IMR-90 (cell line): ENCODE measurements at regions not wholly inside any gene's neighbourhood (a gene's known extent, or its start where the extent isn't known, plus 50 kb on each side); places are given as distances from the start of the nearest gene placed in this dataset.

Experiments used
- ATAC-seq: fragments of 200-7000 bp; cut with Tn5 transposase; 2 replicates; pipeline ENCODE4 v1.9.1; 2020; ENCODE audit warnings: low read depth, mild to moderate bottlenecking, moderate library complexity
- BruUV-seq: library from RNA; stranded (reverse); fragments of 400-500 nt; replicated peaks from 2 replicates; lab custom pipeline; 2021; lab: Mats Ljungman, UMichigan
- CTCF ChIA-PET: fragments of 300-600 bp; formaldehyde crosslinking; extraction: SDS; loops from one replicate; lab custom pipeline; 2021; ENCODE audit warnings: antibody characterized with exemption; lab: Yijun Ruan, JAX
- POLR2A ChIA-PET: fragments of 300-600 bp; sonication (Branson Sonifier 250); formaldehyde crosslinking; loops from one replicate; lab custom pipeline; 2022; ENCODE audit warnings: antibody characterized with exemption; ENCODE audit not compliant: unreplicated experiment; lab: Charles Lee
- DNase-seq: peaks from one replicate; pipeline ENCODE4 v3.0.0; 2013
- H2AFZ ChIP-seq: replicated peaks from 2 replicates; pipeline ENCODE3; 2013; ENCODE audit warnings: low read length, mild to moderate bottlenecking; ENCODE audit not compliant: poor library complexity
- H2AK5ac ChIP-seq: 2 replicates; pipeline ENCODE4 v1.6.1; 2013; ENCODE audit warnings: low read depth, low read length, inconsistent platforms
- H2AK9ac ChIP-seq: replicated peaks from 2 replicates; pipeline ENCODE3; 2013; ENCODE audit warnings: mild to moderate bottlenecking, low read depth, low read length, moderate library complexity; ENCODE audit not compliant: poor library complexity
- H2BK120ac ChIP-seq: 2 replicates; pipeline ENCODE4 v1.6.1; 2013; ENCODE audit warnings: low read depth, low read length, inconsistent platforms
- H2BK15ac ChIP-seq: 3 replicates; pipeline ENCODE4 v1.6.1; 2013; ENCODE audit warnings: low read depth, low read length, inconsistent platforms
- H2BK20ac ChIP-seq: 2 replicates; pipeline ENCODE4 v1.6.1; 2013; ENCODE audit warnings: low read depth, mild to moderate bottlenecking, inconsistent platforms, low read length, moderate library complexity
- H2BK5ac ChIP-seq: 2 replicates; pipeline ENCODE4 v1.6.1; 2013; ENCODE audit warnings: mild to moderate bottlenecking, low read depth, low read length, inconsistent platforms; ENCODE audit not compliant: poor library complexity, severe bottlenecking
- H3K14ac ChIP-seq: replicated peaks from 2 replicates; pipeline ENCODE4 v1.6.1; 2013; ENCODE audit warnings: low read depth, low read length, inconsistent platforms
- H3K18ac ChIP-seq: 2 replicates; pipeline ENCODE4 v1.6.1; 2013; ENCODE audit warnings: low read depth, low read length, control low read depth
- H3K23ac ChIP-seq: 2 replicates; pipeline ENCODE4 v1.6.1; 2013; ENCODE audit warnings: low read depth, low read length, inconsistent platforms
- H3K27ac ChIP-seq: 2 replicates; pipeline ENCODE4 v1.5.1; 2013; ENCODE audit warnings: mild to moderate bottlenecking, control low read depth, low read length; ENCODE audit not compliant: insufficient read depth
- H3K27me3 ChIP-seq: 2 replicates; pipeline ENCODE4 v1.6.1; 2013; ENCODE audit warnings: low read length; ENCODE audit not compliant: control insufficient read depth, insufficient read depth
- H3K36me3 ChIP-seq: 2 replicates; pipeline ENCODE4 v1.6.1; 2013; ENCODE audit warnings: low read length, mixed read lengths; ENCODE audit not compliant: control insufficient read depth, insufficient read depth
- H3K4ac ChIP-seq: 2 replicates; pipeline ENCODE4 v1.6.1; 2013; ENCODE audit warnings: low read depth, low read length, inconsistent platforms
- H3K4me1 ChIP-seq: 2 replicates; pipeline ENCODE4 v1.6.1; 2013; ENCODE audit warnings: low read length, mixed read lengths; ENCODE audit not compliant: control insufficient read depth, insufficient read depth
- H3K4me2 ChIP-seq: 2 replicates; pipeline ENCODE4 v1.6.1; 2013; ENCODE audit warnings: low read depth, mild to moderate bottlenecking, control low read depth, low read length, moderate library complexity
- H3K4me3 ChIP-seq: 2 replicates; pipeline ENCODE4 v1.5.1; 2013; ENCODE audit warnings: low read depth, mild to moderate bottlenecking, control low read depth, low read length, moderate library complexity; ENCODE audit not compliant: insufficient read depth
- H3K56ac ChIP-seq: 2 replicates; pipeline ENCODE4 v1.6.1; 2013; ENCODE audit warnings: low read length, inconsistent platforms; ENCODE audit not compliant: insufficient read depth; ENCODE audit errors: extremely low read depth
- H3K79me1 ChIP-seq, 2 experiments: 2 replicates each; pipeline ENCODE4 v1.6.1; 2013; ENCODE audit warnings: low read length in 2 of 2, inconsistent platforms in 1 of 2, low read depth in 1 of 2
- H3K9ac ChIP-seq: 2 replicates; pipeline ENCODE4 v1.6.1; 2013; ENCODE audit warnings: low read depth, low read length, control low read depth
- H3K9me1 ChIP-seq: 2 replicates; pipeline ENCODE4 v1.6.1; 2013; ENCODE audit warnings: low read length, inconsistent platforms; ENCODE audit not compliant: insufficient read depth
- H3K9me3 ChIP-seq: 2 replicates; pipeline ENCODE4 v1.6.1; 2013; ENCODE audit warnings: low read length; ENCODE audit not compliant: control insufficient read depth, insufficient read depth
- H4K20me1 ChIP-seq: 2 replicates; pipeline ENCODE4 v1.6.1; 2013; ENCODE audit warnings: low read length, inconsistent platforms; ENCODE audit not compliant: insufficient read depth
- H4K5ac ChIP-seq: 2 replicates; pipeline ENCODE4 v1.6.1; 2013; ENCODE audit warnings: mild to moderate bottlenecking, low read depth, low read length, control low read depth
- H4K8ac ChIP-seq, 2 experiments: 2 replicates each; pipeline ENCODE4 v1.6.1; 2013; ENCODE audit warnings: low read depth in 2 of 2, low read length in 2 of 2, control low read depth in 1 of 2, inconsistent platforms in 1 of 2
- H4K91ac ChIP-seq: 2 replicates; pipeline ENCODE4 v1.6.1; 2013; ENCODE audit warnings: low read depth, low read length, inconsistent platforms; ENCODE audit not compliant: insufficient read depth
- BHLHE40 ChIP-seq: fragments of 150-350 bp; IDR thresholded peaks from 2 replicates; pipeline ENCODE4 v1.6.1; 2016; ENCODE audit warnings: mild to moderate bottlenecking, low read depth, low read length
- CEBPB ChIP-seq: IDR thresholded peaks from 2 replicates; pipeline ENCODE4 v1.6.1; 2012; ENCODE audit warnings: low read depth, low read length, improper control_type of control experiment
- CHD1 ChIP-seq: IDR thresholded peaks from 2 replicates; pipeline ENCODE4 v1.6.1; 2012; ENCODE audit warnings: low read depth, low read length, improper control_type of control experiment
- ELK1 ChIP-seq: fragments of 150-350 bp; IDR thresholded peaks from 2 replicates; pipeline ENCODE4 v1.6.1; 2016; ENCODE audit warnings: low read depth, mild to moderate bottlenecking, low read length, moderate library complexity, borderline replicate concordance
- FOS ChIP-seq: fragments of 150-350 bp; IDR thresholded peaks from 2 replicates; pipeline ENCODE4 v1.6.1; 2016; ENCODE audit warnings: low read depth, low read length
- MAFK ChIP-seq: IDR thresholded peaks from 2 replicates; pipeline ENCODE4 v1.6.1; 2012; ENCODE audit warnings: low read depth, low read length, improper control_type of control experiment
- MAZ ChIP-seq: IDR thresholded peaks from 2 replicates; pipeline ENCODE4 v1.6.1; 2012; ENCODE audit warnings: low read depth, mild to moderate bottlenecking, low read length, improper control_type of control experiment, moderate library complexity, borderline replicate concordance
- MXI1 ChIP-seq: IDR thresholded peaks from 2 replicates; pipeline ENCODE4 v1.6.1; 2012; ENCODE audit warnings: low read depth, mild to moderate bottlenecking, low read length, moderate library complexity, borderline replicate concordance
- NFE2L2 ChIP-seq: fragments of 150-350 bp; IDR thresholded peaks from 2 replicates; pipeline ENCODE4 v1.6.1; 2016; ENCODE audit warnings: low read depth, mild to moderate bottlenecking, low read length
- POLR2A ChIP-seq: IDR thresholded peaks from 2 replicates; pipeline ENCODE4 v1.6.1; 2012; ENCODE audit warnings: mild to moderate bottlenecking, low read depth, low read length
- RAD21 ChIP-seq: IDR thresholded peaks from 2 replicates; pipeline ENCODE4 v1.6.1; 2012; ENCODE audit warnings: low read length, improper control_type of control experiment
- RCOR1 ChIP-seq: IDR thresholded peaks from 2 replicates; pipeline ENCODE4 v1.6.1; 2012; ENCODE audit warnings: mild to moderate bottlenecking, low read length, improper control_type of control experiment; ENCODE audit not compliant: insufficient replicate concordance
- RFX5 ChIP-seq: IDR thresholded peaks from 2 replicates; pipeline ENCODE4 v1.8.0; 2012; ENCODE audit warnings: low read depth, mild to moderate bottlenecking, low read length, moderate library complexity
- SMC3 ChIP-seq: fragments of 150-350 bp; IDR thresholded peaks from 2 replicates; pipeline ENCODE4 v1.6.1; 2016; ENCODE audit warnings: low read depth, mild to moderate bottlenecking, antibody characterized with exemption, low read length, moderate library complexity
- WGBS, 2 experiments: methylation state at CpG; one replicate each; pipeline versions ENCODE4 v1.1.5 to v1.1.7; 2013; ENCODE audit warnings: missing lambda C conversion rate in 2 of 2; ENCODE audit not compliant: insufficient read length in 1 of 2; ENCODE audit errors: extremely low coverage in 2 of 2; 5-methylcytosine and 5-hydroxymethylcytosine counted together
- dilution Hi-C: fragments of 300-500 bp; cut with HindIII; formaldehyde crosslinking; loops from one replicate; pipeline ENCODE4 v1.14.3; 2018; ENCODE audit warnings: low sequenced_read_pairs; ENCODE audit not compliant: unreplicated experiment
- in situ Hi-C: fragments of 300-500 bp; cut with MboI; formaldehyde crosslinking; loops from 3 replicates; pipeline ENCODE4 v1.14.3; 2019; ENCODE audit warnings: low sequenced_read_pairs, inconsistent platforms, mixed read lengths
- intact Hi-C: fragments of 100-400 bp; cut with micrococcal nuclease; formaldehyde crosslinking; loops from 2 replicates; pipeline ENCODE4 v1.10.0; 2022
- TF ChIP-seq, protein P1 (sequence below): conservative IDR thresholded peaks from 2 replicates; pipeline ENCODE4 v1.5.1; 2012; ENCODE audit warnings: mild to moderate bottlenecking, low read depth, low read length, improper control_type of control experiment
- TF ChIP-seq, protein P2 (sequence below): fragments of 150-350 bp; IDR thresholded peaks from 2 replicates; pipeline ENCODE4 v1.6.1; 2017; ENCODE audit warnings: mild to moderate bottlenecking, antibody characterized with exemption, low read length, low read depth

DNA sequence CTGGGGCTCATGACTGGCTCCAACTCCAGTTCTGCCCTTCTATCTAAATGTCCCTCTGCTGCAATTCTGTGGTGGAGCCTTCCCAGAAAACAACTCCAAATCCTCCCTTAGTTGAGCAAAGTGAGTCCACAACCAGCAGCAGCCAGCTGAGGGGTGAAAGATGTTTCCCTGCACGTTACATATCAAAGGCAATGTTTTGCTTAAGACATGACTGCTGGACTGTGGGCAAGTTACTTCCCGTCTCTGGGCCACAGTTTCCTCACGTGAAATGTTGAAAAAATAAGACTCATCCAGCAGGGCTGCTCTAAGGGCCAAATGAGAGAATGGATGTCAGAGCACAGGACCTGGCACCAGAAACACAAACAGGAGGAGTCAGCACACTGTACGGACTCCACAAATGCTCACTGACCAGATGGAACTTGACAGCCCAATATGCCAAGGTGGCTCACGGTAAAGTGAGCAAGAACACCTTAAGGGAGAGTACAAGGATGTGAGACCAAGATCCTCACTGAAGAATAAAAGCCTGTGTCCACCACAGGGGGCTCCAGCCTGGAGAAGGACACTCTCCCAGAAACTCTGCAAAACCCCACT is 138.4 kb upstream of the ABCA1 start:
- Histone ChIP-seq H3K36me3 (no peaks in the 10 kb centered on the region), H3K56ac (no peak overlapping the region), H2AK5ac (peak overlapping the region; percentile 95), H2BK5ac (peak overlapping the region; percentile 10), H4K5ac (no peak overlapping the region), H2AK9ac (no peak overlapping the region), H4K8ac (peak overlapping the region in 1 of 2 experiments; percentile 29; a peak in 1 of 4 replicates), H4K91ac (peak overlapping the region; percentile 57; the same call in 1 of the 2 replicates), H3K27ac (no peak overlapping the region), H2BK120ac (peak overlapping the region; percentile 64), H2BK20ac (peak overlapping the region; percentile 83), H3K9me1 (peaks cover 21% of the 10 kb centered on the region), H3K9ac (no peak overlapping the region), H2AFZ (peak overlapping the region; percentile 9), H2BK15ac (peak overlapping the region; percentile 62; the same call in 2 of the 3 replicates), H3K18ac (peak overlapping the region; percentile 34), H3K79me1 (0 out of 4 replicates have a peak, but pooled peaks cover 0 to 4% of the 10 kb centered on the region in 2 experiments), H3K4me2 (no peak overlapping the region), H3K14ac (peak overlapping the region; percentile 51; the same call in 1 of the 2 replicates), H3K27me3 (no peaks in the 10 kb centered on the region), H3K23ac (no peak overlapping the region), H3K4me3 (no peak overlapping the region), H3K9me3 (peaks cover 2% of the 10 kb centered on the region; the same call in 1 of the 2 replicates), H3K4ac (peak overlapping the region; percentile 74), H4K20me1 (no peaks in the 10 kb centered on the region), H3K4me1 (peaks cover 30% of the 10 kb centered on the region)
- dilution Hi-C loops, result no loop called here
- CTCF ChIA-PET, result no interaction called here
- intact Hi-C loops, result no loop called here
- ATAC-seq, result no peak
- TF ChIP-seq MAFK (no peak), SMC3 (no peak), FOS (no peak), NFE2L2 (no peak), CHD1 (no peak), RCOR1 (no peak), ELK1 (no peak), MAZ (no peak), BHLHE40 (no peak), RFX5 (no peak), POLR2A (no peak), MXI1 (no peak), RAD21 (no peak), CEBPB (no peak)
- TF ChIP-seq, protein P1, sequence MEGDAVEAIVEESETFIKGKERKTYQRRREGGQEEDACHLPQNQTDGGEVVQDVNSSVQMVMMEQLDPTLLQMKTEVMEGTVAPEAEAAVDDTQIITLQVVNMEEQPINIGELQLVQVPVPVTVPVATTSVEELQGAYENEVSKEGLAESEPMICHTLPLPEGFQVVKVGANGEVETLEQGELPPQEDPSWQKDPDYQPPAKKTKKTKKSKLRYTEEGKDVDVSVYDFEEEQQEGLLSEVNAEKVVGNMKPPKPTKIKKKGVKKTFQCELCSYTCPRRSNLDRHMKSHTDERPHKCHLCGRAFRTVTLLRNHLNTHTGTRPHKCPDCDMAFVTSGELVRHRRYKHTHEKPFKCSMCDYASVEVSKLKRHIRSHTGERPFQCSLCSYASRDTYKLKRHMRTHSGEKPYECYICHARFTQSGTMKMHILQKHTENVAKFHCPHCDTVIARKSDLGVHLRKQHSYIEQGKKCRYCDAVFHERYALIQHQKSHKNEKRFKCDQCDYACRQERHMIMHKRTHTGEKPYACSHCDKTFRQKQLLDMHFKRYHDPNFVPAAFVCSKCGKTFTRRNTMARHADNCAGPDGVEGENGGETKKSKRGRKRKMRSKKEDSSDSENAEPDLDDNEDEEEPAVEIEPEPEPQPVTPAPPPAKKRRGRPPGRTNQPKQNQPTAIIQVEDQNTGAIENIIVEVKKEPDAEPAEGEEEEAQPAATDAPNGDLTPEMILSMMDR, result no peak
- TF ChIP-seq, protein P2, sequence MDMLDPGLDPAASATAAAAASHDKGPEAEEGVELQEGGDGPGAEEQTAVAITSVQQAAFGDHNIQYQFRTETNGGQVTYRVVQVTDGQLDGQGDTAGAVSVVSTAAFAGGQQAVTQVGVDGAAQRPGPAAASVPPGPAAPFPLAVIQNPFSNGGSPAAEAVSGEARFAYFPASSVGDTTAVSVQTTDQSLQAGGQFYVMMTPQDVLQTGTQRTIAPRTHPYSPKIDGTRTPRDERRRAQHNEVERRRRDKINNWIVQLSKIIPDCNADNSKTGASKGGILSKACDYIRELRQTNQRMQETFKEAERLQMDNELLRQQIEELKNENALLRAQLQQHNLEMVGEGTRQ, result no peak
- no peak for DNase-seq
- 95% methylated on average over 3 of the region's 5 CpGs; no CpG with 5 or more reads in 1 of the 2 experiments for WGBS, 2 experiments
- no TSS peak for BruUV-seq
- in situ Hi-C loops, result loop anchor here (10.0 kb wide), 1 partner anchor 202 kb away; no protein-coding TSS in a partner anchor
- POLR2A ChIA-PET, result no interaction called here
